ENCODE measurements at regions not wholly inside any gene's neighbourhood (a gene's known extent, or its start where the extent isn't known, plus 50 kb on each side); places are given as distances from the start of the nearest gene placed in this dataset.

GRCh38 chr6:147740916-147741315 is 232.4 kb downstream of the SAMD5 start:
- WGBS, 2 donors: 57 to 74% methylated on average over 3 of the region's 3 CpGs
- H3K27ac ChIP-seq: no peak overlapping the region
- peaks cover 0 to 10% (median 0%) of the 10 kb centered on the region in 9 donors for H3K4me1 ChIP-seq
- H3K4me3 ChIP-seq: no peak overlapping the region
- DNase-seq: no peak
- ATAC-seq: no peak
- H3K36me3 ChIP-seq: no peaks in the 10 kb centered on the region
- intact Hi-C loops (cut with DNase I): no loop called here
- TF ChIP-seq CTCF (IDR thresholded peaks at IDR 0.05): no peak
- no peaks in the 10 kb centered on the region for H3K9me3 ChIP-seq
- no peaks in the 10 kb centered on the region for H3K27me3 ChIP-seq

GRCh38 chr6:147741389-147741788 is 232.9 kb downstream of the SAMD5 start:
- DNase-seq: no peak
- no peaks in the 10 kb centered on the region for H3K27me3 ChIP-seq
- H3K4me1 ChIP-seq: peaks cover 0 to 10% (median 0%) of the 10 kb centered on the region in 9 donors
- TF ChIP-seq CTCF (IDR thresholded peaks at IDR 0.05): no peak
- intact Hi-C loops (cut with DNase I): no loop called here
- 78 to 87% methylated on average over 9 of the region's 9 CpGs for WGBS, 2 donors
- H3K27ac ChIP-seq: no peak overlapping the region
- H3K36me3 ChIP-seq: no peaks in the 10 kb centered on the region
- no peak overlapping the region for H3K4me3 ChIP-seq
- ATAC-seq: no peak
- no peaks in the 10 kb centered on the region for H3K9me3 ChIP-seq

GRCh38 chr6:147742440-147742839 is 233.9 kb downstream of the SAMD5 start:
- no peak overlapping the region for H3K27ac ChIP-seq
- H3K4me3 ChIP-seq: no peak overlapping the region
- no peak for TF ChIP-seq CTCF (IDR thresholded peaks at IDR 0.05)
- no peaks in the 10 kb centered on the region for H3K9me3 ChIP-seq
- no peaks in the 10 kb centered on the region for H3K36me3 ChIP-seq
- DNase-seq: no peak
- ATAC-seq: no peak
- 85 to 88% methylated on average over 3 of the region's 3 CpGs for WGBS, 2 donors
- intact Hi-C loops (cut with DNase I): no loop called here
- no peaks in the 10 kb centered on the region for H3K27me3 ChIP-seq
- peaks cover 0 to 10% (median 0%) of the 10 kb centered on the region in 9 donors for H3K4me1 ChIP-seq

- intact Hi-C loops (cut with DNase I): no loop called here
- Histone ChIP-seq H3K27me3 (no peaks in the 10 kb centered on the region), H3K4me1 (peaks cover 0 to 4% (median 0%) of the 10 kb centered on the region in 9 donors), H3K36me3 (no peaks in the 10 kb centered on the region), H3K9me3 (no peaks in the 10 kb centered on the region), H3K4me3 (no peak overlapping the region), H3K27ac (no peak overlapping the region)
- ATAC-seq (no peak), DNase-seq (no peak)
- WGBS, 2 donors: 93 to 97% methylated on average over 1 of the region's 1 CpG
- no peak for TF ChIP-seq CTCF (IDR thresholded peaks at IDR 0.05)
These were observed 235.5 kb downstream of the SAMD5 start for GRCh38 chr6:147744012-147744411.

All from heart right ventricle (tissue), 16 donors.